WTC11 (cell line): ENCODE measurements at regions not wholly inside any gene's neighbourhood (a gene's known extent, or its start where the extent isn't known, plus 50 kb on each side); places are given as distances from the start of the nearest gene placed in this dataset.

ENCODE experiments used
- CTCF ChIP-seq: fragments of 200-600 bp; IDR thresholded peaks from 2 replicates; pipeline ENCODE4 v1.8.0; 2022; ENCODE audit warnings: antibody characterized with exemption
- EMX1 ChIP-seq: fragments of 250-450 bp; sonication (Bioruptor Pico); IDR thresholded peaks from 2 replicates; pipeline ENCODE4 v1.8.0; 2021; ENCODE audit warnings: mild to moderate bottlenecking
- ZNF423 ChIP-seq: fragments of 250-450 bp; sonication (Bioruptor Pico); IDR thresholded peaks from 2 replicates; pipeline ENCODE4 v2.1.2; 2022; ENCODE audit warnings: mild to moderate bottlenecking, moderate library complexity

- TF ChIP-seq EMX1 (CRISPR knock-in tag) (no peak), ZNF423 (no peak), CTCF (no peak)
Measured at GRCh38 chr18:9019135-9019534, 83.4 kb upstream of the NDUFV2 start.
